DND-41 (cell line): ENCODE measurements at regions not wholly inside any gene's neighbourhood (a gene's known extent, or its start where the extent isn't known, plus 50 kb on each side); places are given as distances from the start of the nearest gene placed in this dataset.

Experiments used
- ATAC-seq: fragments of 200-7000 bp; cut with Tn5 transposase; 3 replicates; pipeline ENCODE4 v1.9.1; 2021; ENCODE audit warnings: low read depth; ENCODE audit not compliant: insufficient read depth
- DNase-seq: peaks from one replicate; pipeline ENCODE4 v3.0.0-alpha.2; 2020
- H2AFZ ChIP-seq: 2 replicates; pipeline ENCODE4 v1.6.0; 2012; ENCODE audit warnings: low read depth, low read length
- H3K27ac ChIP-seq: 2 replicates; pipeline ENCODE4 v1.5.1; 2012; ENCODE audit warnings: low read length, inconsistent platforms
- H3K27me3 ChIP-seq: fragments of 200-600 bp; sonication (generic); 2 replicates; pipeline ENCODE4 v1.6.0; 2012; ENCODE audit warnings: low read length, mild to moderate bottlenecking, inconsistent platforms; ENCODE audit not compliant: insufficient read depth, poor library complexity
- H3K36me3 ChIP-seq: 2 replicates; pipeline ENCODE4 v1.5.1; 2012; ENCODE audit warnings: low read length, inconsistent platforms; ENCODE audit not compliant: insufficient read depth
- H3K4me1 ChIP-seq: 2 replicates; pipeline ENCODE4 v1.5.1; 2012; ENCODE audit warnings: mild to moderate bottlenecking, low read length; ENCODE audit not compliant: insufficient read depth
- H3K4me2 ChIP-seq: 2 replicates; pipeline ENCODE4 v1.6.0; 2012; ENCODE audit warnings: mild to moderate bottlenecking, moderate library complexity, low read length, inconsistent platforms; ENCODE audit not compliant: insufficient read depth
- H3K4me3 ChIP-seq, 2 experiments: fragments of 200-600 bp in 1 of 2; shearing (Covaris generic) in 1 of 2; 2 replicates each; pipeline ENCODE4 v1.5.1; 2012 to 2016; ENCODE audit warnings: inconsistent platforms in 2 of 2, low read length in 2 of 2, mild to moderate bottlenecking in 2 of 2, low read depth in 1 of 2, moderate library complexity in 1 of 2
- H3K79me2 ChIP-seq: 2 replicates; pipeline ENCODE4 v1.6.0; 2012; ENCODE audit warnings: low read length, inconsistent platforms; ENCODE audit not compliant: insufficient read depth
- H3K9ac ChIP-seq: 2 replicates; pipeline ENCODE4 v1.6.0; 2012; ENCODE audit warnings: low read depth, mild to moderate bottlenecking, inconsistent platforms, low read length, moderate library complexity
- H3K9me3 ChIP-seq: 2 replicates; pipeline ENCODE4 v1.5.1; 2012; ENCODE audit warnings: low read length, moderate library complexity, mild to moderate bottlenecking, inconsistent platforms; ENCODE audit not compliant: insufficient read depth, severe bottlenecking
- H4K20me1 ChIP-seq: 2 replicates; pipeline ENCODE4 v1.6.0; 2012; ENCODE audit warnings: low read length; ENCODE audit not compliant: insufficient read depth
- CTCF ChIP-seq: IDR thresholded peaks from 2 replicates; pipeline ENCODE4 v1.5.1; 2012; ENCODE audit warnings: borderline replicate concordance, low read length, moderate library complexity, mild to moderate bottlenecking; ENCODE audit not compliant: poor library complexity, severe bottlenecking; ENCODE audit errors: extremely low read depth
- EZH2 ChIP-seq: IDR thresholded peaks from 3 replicates; pipeline ENCODE4 v1.6.1; 2012; ENCODE audit warnings: borderline replicate concordance, low read depth, mild to moderate bottlenecking, moderate library complexity, low read length, inconsistent platforms; ENCODE audit not compliant: severe bottlenecking

DNA sequence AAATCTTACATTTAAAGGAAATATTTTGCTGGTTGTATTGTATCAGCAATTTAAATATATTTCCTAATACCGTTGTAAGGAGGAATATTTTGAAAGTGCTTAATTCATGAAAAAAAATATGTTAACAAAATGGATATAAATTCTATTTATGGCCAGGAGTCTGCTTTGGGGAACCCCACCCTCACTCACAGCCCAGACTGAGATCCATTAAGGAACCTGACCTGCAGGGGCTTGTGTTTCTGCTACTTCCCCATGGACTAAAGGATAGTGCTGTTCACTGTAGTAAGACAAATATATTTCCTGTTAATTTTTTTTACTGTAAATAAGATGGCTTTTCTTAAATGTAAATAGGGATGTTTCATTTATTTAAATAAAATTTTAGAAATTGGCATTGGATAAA lies 221.9 kb upstream of the COL3A1 start:
- Histone ChIP-seq H3K4me2 (no peak overlapping the region), H3K36me3 (no peaks in the 10 kb centered on the region), H4K20me1 (no peaks in the 10 kb centered on the region), H3K27me3 (no peaks in the 10 kb centered on the region), H3K4me3 (no peak overlapping the region), H3K9me3 (peaks cover 3% of the 10 kb centered on the region), H3K79me2 (no peaks in the 10 kb centered on the region), H2AFZ (no peak overlapping the region), H3K4me1 (no peaks in the 10 kb centered on the region), H3K27ac (no peak overlapping the region), H3K9ac (no peak overlapping the region)
- no peak for ATAC-seq
- no peak for TF ChIP-seq EZH2
- no peak for TF ChIP-seq CTCF
- no peak for DNase-seq

- H3K27ac ChIP-seq: no peak overlapping the region
- no peaks in the 10 kb centered on the region for H3K4me1 ChIP-seq
- no peak overlapping the region for H3K4me3 ChIP-seq
- H3K4me2 ChIP-seq: no peak overlapping the region
- no peaks in the 10 kb centered on the region for H3K79me2 ChIP-seq
- TF ChIP-seq EZH2: no peak
- TF ChIP-seq CTCF: no peak
- no peaks in the 10 kb centered on the region for H3K27me3 ChIP-seq
- DNase-seq (no peak), ATAC-seq (no peak)
- H3K36me3 ChIP-seq: no peaks in the 10 kb centered on the region
- no peak overlapping the region for H3K9ac ChIP-seq
- H4K20me1 ChIP-seq: no peaks in the 10 kb centered on the region
- no peak overlapping the region for H2AFZ ChIP-seq
- H3K9me3 ChIP-seq: peaks cover 3% of the 10 kb centered on the region
Observed at GRCh38 chr2:188762151-188762550, 212.0 kb upstream of the COL3A1 start.

DNA sequence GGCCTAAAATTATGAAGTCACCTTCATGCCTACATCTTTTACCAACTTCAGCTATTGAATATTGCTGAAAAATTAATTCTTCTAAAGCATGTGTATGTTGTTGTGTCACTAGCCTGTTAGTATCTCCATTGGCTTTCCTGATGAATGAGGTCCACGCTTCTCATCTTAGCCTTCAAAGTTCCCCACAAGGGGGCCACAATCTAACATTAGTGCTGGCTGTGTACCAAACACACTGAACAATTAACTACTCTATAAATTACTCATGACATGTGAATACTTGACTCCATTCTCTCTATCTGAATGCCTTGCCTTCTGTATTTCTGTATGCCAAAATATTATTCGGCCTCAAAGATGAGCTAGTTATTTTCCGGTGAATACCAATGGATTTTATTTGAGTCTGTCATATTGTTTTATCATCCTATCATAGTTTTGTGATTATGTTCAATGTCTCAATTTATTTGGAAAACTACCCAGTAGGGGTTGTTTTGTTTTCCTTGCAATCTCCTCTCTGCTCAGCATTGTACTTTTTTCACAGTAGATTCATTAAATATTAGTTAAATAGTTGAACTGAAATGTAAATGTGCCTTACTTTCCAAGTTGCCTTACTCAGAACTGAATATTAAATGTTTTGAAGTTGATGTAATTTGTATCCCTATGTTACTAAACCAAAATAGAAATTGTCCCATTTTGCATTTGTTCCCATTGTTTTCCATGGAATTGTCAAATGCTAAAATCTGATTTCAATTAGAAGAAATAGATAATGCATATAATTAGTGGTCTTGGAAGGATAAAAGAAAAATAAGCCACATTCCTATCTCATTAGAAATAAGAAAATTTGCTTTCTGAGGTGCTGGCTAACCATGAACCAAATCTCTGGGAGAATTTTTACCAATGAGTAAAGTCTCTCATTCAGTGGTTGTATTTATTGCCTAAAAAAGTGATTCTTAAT lies 208.4 kb upstream of the COL3A1 start:
- DNase-seq: no peak
- no peak overlapping the region for H2AFZ ChIP-seq
- H4K20me1 ChIP-seq: no peaks in the 10 kb centered on the region
- H3K79me2 ChIP-seq: no peaks in the 10 kb centered on the region
- no peaks in the 10 kb centered on the region for H3K36me3 ChIP-seq
- no peak for ATAC-seq
- H3K9me3 ChIP-seq: no peaks in the 10 kb centered on the region
- H3K4me1 ChIP-seq: peaks cover 3% of the 10 kb centered on the region; the same call in 1 of the 2 replicates
- TF ChIP-seq EZH2 (no peak), CTCF (peak; percentile 27)
- H3K4me2 ChIP-seq: no peak overlapping the region
- no peak overlapping the region for H3K27ac ChIP-seq
- H3K4me3 ChIP-seq: no peak overlapping the region
- H3K27me3 ChIP-seq: no peaks in the 10 kb centered on the region
- H3K9ac ChIP-seq: no peak overlapping the region
